ENCODE measurements at regions not wholly inside any gene's neighbourhood (a gene's known extent, or its start where the extent isn't known, plus 50 kb on each side); places are given as distances from the start of the nearest gene placed in this dataset.

- no peak for DNase-seq (ENCODE audit: low spot score)
These were observed 183.5 kb downstream of the CBLN2 start for GRCh38 chr18:72360634-72361033.

GRCh38 chr18:72342933-72343332 lies 201.2 kb downstream of the CBLN2 start:
- DNase-seq (ENCODE audit: low spot score): no peak

GRCh38 chr18:72339976-72340375 lies 204.2 kb downstream of the CBLN2 start:
- DNase-seq (ENCODE audit: low spot score): no peak

GRCh38 chr18:72336786-72337185 lies 207.4 kb downstream of the CBLN2 start:
- no peak for DNase-seq (ENCODE audit: low spot score)

GRCh38 chr18:72329533-72329932 lies 214.6 kb downstream of the CBLN2 start:
- DNase-seq (ENCODE audit: low spot score): no peak

GRCh38 chr18:72325307-72325706 lies 218.8 kb downstream of the CBLN2 start:
- no peak for DNase-seq (ENCODE audit: low spot score)

GRCh38 chr18:72324677-72325076 lies 219.5 kb downstream of the CBLN2 start:
- DNase-seq (ENCODE audit: low spot score): no peak

GRCh38 chr18:72316497-72316896 lies 227.6 kb downstream of the CBLN2 start:
- no peak for DNase-seq (ENCODE audit: low spot score)

GRCh38 chr18:72283148-72283925 lies 260.8 kb downstream of the CBLN2 start:
- DNase-seq (ENCODE audit: low spot score): no peak

- DNase-seq (ENCODE audit: low spot score): no peak
These were observed 271.1 kb downstream of the CBLN2 start for GRCh38 chr18:72273025-72273424.

- no peak for DNase-seq (ENCODE audit: low spot score)
These were observed 282.6 kb downstream of the CBLN2 start for GRCh38 chr18:72261590-72261989.

- DNase-seq (ENCODE audit: low spot score): no peak
These were observed 298.1 kb downstream of the CBLN2 start for GRCh38 chr18:72246076-72246475.

GRCh38 chr18:72235422-72235821 lies 308.7 kb downstream of the CBLN2 start:
- no peak for DNase-seq (ENCODE audit: low spot score)

GRCh38 chr18:72233106-72233505 lies 311.0 kb downstream of the CBLN2 start:
- no peak for DNase-seq (ENCODE audit: low spot score)

- DNase-seq (ENCODE audit: low spot score): no peak
These were observed 311.5 kb downstream of the CBLN2 start for GRCh38 chr18:72232644-72233043.

- DNase-seq (ENCODE audit: low spot score): no peak
These were observed 318.2 kb downstream of the CBLN2 start for GRCh38 chr18:72225958-72226357.

GRCh38 chr18:72223733-72224132 lies 320.4 kb downstream of the CBLN2 start:
- DNase-seq (ENCODE audit: low spot score): no peak

- DNase-seq (ENCODE audit: low spot score): no peak
These were observed 335.0 kb downstream of the CBLN2 start for GRCh38 chr18:72208920-72209676.

GRCh38 chr18:72207280-72207679 lies 336.9 kb downstream of the CBLN2 start:
- DNase-seq (ENCODE audit: low spot score): no peak

- no peak for DNase-seq (ENCODE audit: low spot score)
These were observed 337.3 kb downstream of the CBLN2 start for GRCh38 chr18:72206814-72207213.

GRCh38 chr18:72201032-72201431 lies 343.1 kb downstream of the CBLN2 start:
- DNase-seq (ENCODE audit: low spot score): no peak

GRCh38 chr18:72197591-72197990 lies 346.6 kb downstream of the CBLN2 start:
- no peak for DNase-seq (ENCODE audit: low spot score)

- no peak for DNase-seq (ENCODE audit: low spot score)
These were observed 350.1 kb downstream of the CBLN2 start for GRCh38 chr18:72194072-72194471.

- DNase-seq (ENCODE audit: low spot score): no peak
These were observed 356.2 kb downstream of the CBLN2 start for GRCh38 chr18:72187956-72188355.
